Neutrophil (primary cell): ENCODE measurements at regions not wholly inside any gene's neighbourhood (a gene's known extent, or its start where the extent isn't known, plus 50 kb on each side); places are given as distances from the start of the nearest gene placed in this dataset.

Experiments
- H3K27ac ChIP-seq: fragments of 200-600 bp; sonication (generic); 2 replicates; pipeline ENCODE4 v1.5.1; 2016; ENCODE audit warnings: mild to moderate bottlenecking, moderate library complexity
- H3K27me3 ChIP-seq: fragments of 200-600 bp; sonication (generic); 2 replicates; pipeline ENCODE4 v1.6.0; 2016; ENCODE audit warnings: mild to moderate bottlenecking
- H3K36me3 ChIP-seq: fragments of 200-600 bp; sonication (generic); 2 replicates; pipeline ENCODE4 v1.5.1; 2017
- H3K4me1 ChIP-seq, 2 experiments: fragments of 200-600 bp in 1 of 2; sonication (generic) in 1 of 2; 1 replicate in 1 of 2; 2 replicates in 1 of 2; pipeline versions ENCODE4 v1.5.1 to v1.6.1; 2013 to 2016; ENCODE audit warnings: low read depth in 1 of 2, low read length in 1 of 2, mild to moderate bottlenecking in 1 of 2, moderate library complexity in 1 of 2; ENCODE audit not compliant: control insufficient read depth in 1 of 2, insufficient read depth in 1 of 2
- H3K4me3 ChIP-seq, 2 experiments: fragments of 200-600 bp in 1 of 2; sonication (generic) in 1 of 2; 1 replicate in 1 of 2; 2 replicates in 1 of 2; pipeline ENCODE4 v1.5.1; 2013 to 2016; ENCODE audit warnings: low read depth in 1 of 2, low read length in 1 of 2, mild to moderate bottlenecking in 1 of 2, moderate library complexity in 1 of 2
- H3K9me3 ChIP-seq: fragments of 200-600 bp; sonication (generic); 2 replicates; pipeline ENCODE4 v1.5.1; 2016
- TF ChIP-seq, protein P1 (sequence below): fragments of 200-600 bp; sonication (generic); IDR thresholded peaks from 2 replicates; pipeline ENCODE4 v1.5.1; 2016; ENCODE audit warnings: antibody characterized with exemption

DNA sequence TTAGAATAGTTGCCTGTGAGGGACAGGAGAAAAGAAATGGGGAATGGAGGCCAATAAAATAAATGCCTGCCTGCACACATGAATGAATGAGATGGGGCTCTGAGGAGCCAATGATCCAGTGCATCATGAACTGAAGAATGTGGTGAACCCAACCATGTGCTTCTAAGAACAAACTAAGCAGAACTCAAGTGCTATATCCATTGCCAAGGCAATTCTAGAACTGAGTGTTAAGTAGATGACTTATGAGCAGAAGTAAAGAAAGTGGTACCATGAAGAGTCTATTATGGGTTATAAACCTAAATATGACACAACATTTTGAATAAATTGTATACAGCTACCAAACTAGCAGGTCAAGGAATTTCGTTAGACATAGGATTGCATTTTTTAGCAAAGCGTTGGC is 186.1 kb downstream of the KATNAL1 start:
- no peaks in the 10 kb centered on the region for H3K36me3 ChIP-seq
- H3K4me1 ChIP-seq = no peaks in the 10 kb centered on the region
- H3K9me3 ChIP-seq = no peaks in the 10 kb centered on the region
- H3K4me3 ChIP-seq = no peak overlapping the region
- H3K27me3 ChIP-seq = peaks cover 15% of the 10 kb centered on the region
- H3K27ac ChIP-seq = no peak overlapping the region
- TF ChIP-seq, protein P1, sequence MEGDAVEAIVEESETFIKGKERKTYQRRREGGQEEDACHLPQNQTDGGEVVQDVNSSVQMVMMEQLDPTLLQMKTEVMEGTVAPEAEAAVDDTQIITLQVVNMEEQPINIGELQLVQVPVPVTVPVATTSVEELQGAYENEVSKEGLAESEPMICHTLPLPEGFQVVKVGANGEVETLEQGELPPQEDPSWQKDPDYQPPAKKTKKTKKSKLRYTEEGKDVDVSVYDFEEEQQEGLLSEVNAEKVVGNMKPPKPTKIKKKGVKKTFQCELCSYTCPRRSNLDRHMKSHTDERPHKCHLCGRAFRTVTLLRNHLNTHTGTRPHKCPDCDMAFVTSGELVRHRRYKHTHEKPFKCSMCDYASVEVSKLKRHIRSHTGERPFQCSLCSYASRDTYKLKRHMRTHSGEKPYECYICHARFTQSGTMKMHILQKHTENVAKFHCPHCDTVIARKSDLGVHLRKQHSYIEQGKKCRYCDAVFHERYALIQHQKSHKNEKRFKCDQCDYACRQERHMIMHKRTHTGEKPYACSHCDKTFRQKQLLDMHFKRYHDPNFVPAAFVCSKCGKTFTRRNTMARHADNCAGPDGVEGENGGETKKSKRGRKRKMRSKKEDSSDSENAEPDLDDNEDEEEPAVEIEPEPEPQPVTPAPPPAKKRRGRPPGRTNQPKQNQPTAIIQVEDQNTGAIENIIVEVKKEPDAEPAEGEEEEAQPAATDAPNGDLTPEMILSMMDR = no peak

- TF ChIP-seq, protein P1 = no peak
- Histone ChIP-seq H3K9me3 (no peaks in the 10 kb centered on the region), H3K4me3 (no peak overlapping the region), H3K4me1 (peaks cover 0 to under 1% of the 10 kb centered on the region in 2 experiments), H3K27ac (no peak overlapping the region), H3K27me3 (peaks cover 15% of the 10 kb centered on the region), H3K36me3 (no peaks in the 10 kb centered on the region)
These were observed 187.1 kb downstream of the KATNAL1 start for GRCh38 chr13:30120133-30120822.

GRCh38 chr13:30119476-30119875 is 187.9 kb downstream of the KATNAL1 start:
- H3K36me3 ChIP-seq = no peaks in the 10 kb centered on the region
- no peak overlapping the region for H3K4me3 ChIP-seq
- TF ChIP-seq, protein P1 = no peak
- peaks cover under 1 to 6% of the 10 kb centered on the region in 2 experiments for H3K4me1 ChIP-seq
- no peaks in the 10 kb centered on the region for H3K9me3 ChIP-seq
- H3K27me3 ChIP-seq = peaks cover 17% of the 10 kb centered on the region
- H3K27ac ChIP-seq = no peak overlapping the region

DNA sequence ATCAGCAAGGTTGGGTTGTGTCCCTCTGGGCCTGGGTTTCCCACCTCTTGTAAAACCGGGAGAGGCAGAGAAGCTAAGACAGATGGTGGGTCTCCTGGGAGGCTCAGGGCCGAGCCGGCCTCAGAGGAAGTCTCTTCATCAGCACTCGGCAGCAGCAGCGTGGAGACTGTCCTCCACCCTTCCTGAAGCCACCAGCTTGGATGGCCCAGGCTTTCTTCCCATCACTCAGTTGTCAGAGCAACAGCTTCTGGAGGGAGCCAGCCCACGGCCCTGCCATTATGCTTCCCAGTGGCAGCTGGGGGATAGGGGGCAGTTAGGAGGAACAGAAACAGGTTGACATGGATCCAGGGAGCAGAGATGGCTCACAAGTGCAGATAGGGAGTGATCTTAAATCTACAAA is 191.0 kb downstream of the KATNAL1 start:
- H3K27ac ChIP-seq = no peak overlapping the region
- peaks cover 9 to 10% of the 10 kb centered on the region in 2 experiments for H3K4me1 ChIP-seq
- H3K27me3 ChIP-seq = peaks cover 22% of the 10 kb centered on the region
- no peak overlapping the region for H3K4me3 ChIP-seq
- H3K36me3 ChIP-seq = no peaks in the 10 kb centered on the region
- H3K9me3 ChIP-seq = no peaks in the 10 kb centered on the region
- TF ChIP-seq, protein P1 = no peak

- Histone ChIP-seq H3K4me3 (peak overlapping the region; percentile 49 to 56), H3K27me3 (peaks cover 22% of the 10 kb centered on the region), H3K4me1 (peaks cover 9 to 10% of the 10 kb centered on the region in 2 experiments), H3K27ac (no peak overlapping the region), H3K9me3 (no peaks in the 10 kb centered on the region), H3K36me3 (no peaks in the 10 kb centered on the region)
- TF ChIP-seq, protein P1 = no peak
These were observed 192.1 kb downstream of the KATNAL1 start for GRCh38 chr13:30115257-30115600.
